ENCODE measurements at regions not wholly inside any gene's neighbourhood (a gene's known extent, or its start where the extent isn't known, plus 50 kb on each side); places are given as distances from the start of the nearest gene placed in this dataset.
A peak's percentile ranks its signal among the peaks of the same experiment; 100 is the strongest.

DNA sequence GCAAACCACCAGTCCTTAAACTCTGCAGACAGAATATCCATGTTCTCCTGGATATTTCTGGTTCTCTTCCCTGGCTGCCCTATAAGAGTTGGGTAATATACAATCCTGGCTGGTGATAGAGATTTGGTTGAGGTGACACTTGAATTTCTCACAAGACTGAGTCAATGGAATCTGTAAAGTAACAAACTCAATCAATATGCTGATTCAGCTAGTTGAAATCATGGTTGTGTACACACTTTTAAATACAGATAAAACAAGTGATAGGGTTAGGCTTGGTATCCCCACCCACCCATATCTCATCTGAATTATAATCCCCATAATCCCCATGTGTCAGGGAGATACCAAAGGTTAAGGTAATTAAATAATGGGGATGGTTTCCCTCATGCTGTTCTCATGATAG lies 349.2 kb upstream of the MAD2L1 start:
- no peak for DNase-seq

DNA sequence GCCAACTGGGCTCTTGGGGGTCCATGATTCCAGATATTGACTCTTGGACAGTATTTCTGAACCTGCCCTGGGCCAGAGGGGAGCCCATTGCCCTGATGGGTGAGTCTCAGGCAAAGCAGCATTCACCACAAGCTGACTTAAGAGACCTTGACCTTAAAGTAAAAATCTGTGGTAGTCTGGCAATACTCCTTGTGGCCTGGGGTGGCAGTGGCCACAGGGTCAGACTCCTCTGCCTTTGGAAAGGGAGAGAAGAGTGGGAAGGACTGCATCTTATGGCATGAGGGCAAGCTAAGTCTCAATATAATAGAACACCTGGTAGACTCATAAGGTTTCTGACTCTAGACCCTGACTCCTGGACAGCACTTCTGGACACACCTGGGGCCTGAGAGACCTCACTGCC lies 340.3 kb upstream of the MAD2L1 start:
- DNase-seq, result no peak

DNA sequence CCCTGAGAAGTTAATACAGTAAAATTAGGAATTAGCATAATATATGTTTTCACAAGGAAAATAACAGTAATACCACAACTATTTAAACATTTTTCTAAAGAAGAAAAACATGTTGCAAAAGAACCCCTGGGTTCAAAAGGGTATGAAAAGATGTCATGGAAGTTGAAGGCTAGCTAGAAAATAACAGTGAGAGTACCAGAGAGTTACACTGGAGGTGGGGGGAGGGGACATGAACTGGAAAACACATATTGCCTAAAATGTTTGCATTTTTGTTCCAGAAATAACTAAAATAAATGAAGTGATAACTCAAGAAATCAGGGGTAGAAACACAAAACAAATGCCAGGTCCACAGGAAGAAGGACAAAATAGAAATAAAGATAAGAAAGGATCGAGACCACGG lies 336.6 kb upstream of the MAD2L1 start:
- no peak for DNase-seq

DNA sequence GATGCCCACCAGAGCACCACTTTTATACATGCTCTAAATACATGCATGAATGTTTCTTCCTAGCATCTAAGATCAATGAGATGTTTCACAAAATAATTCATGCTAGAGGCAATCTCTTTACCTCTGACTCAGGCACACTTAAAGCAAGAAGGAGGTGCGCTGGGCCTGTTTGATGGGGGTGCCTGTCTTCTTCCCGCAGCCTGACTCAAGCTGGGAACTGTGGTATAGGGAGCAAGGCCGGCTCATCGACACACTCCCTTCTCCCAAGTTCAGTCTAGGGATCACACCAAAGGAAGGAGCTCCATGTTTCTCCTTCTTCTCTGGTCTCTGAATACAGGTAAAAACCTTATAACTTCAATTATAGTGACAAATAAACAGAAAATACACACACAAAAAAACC lies 333.8 kb upstream of the MAD2L1 start:
- DNase-seq, result no peak

DNA sequence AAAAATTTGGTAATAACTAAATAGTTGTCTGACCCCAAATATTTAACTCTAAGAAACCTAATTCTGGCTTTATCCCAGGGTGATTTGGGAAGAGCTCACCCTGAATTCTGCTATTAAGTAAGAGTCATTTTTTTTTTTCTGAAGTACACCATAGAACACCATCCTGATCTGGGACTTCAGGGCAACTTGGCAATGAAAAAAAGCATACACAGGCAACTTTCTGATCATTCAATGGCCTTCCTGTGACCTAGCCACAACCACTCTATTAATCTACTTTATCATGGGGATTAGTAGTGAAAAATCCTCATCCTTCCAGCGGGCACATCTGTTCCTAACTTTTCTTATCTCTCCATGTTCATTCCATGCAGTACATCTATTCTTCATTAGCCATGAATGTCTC lies 333.2 kb upstream of the MAD2L1 start:
- DNase-seq, result no peak

DNA sequence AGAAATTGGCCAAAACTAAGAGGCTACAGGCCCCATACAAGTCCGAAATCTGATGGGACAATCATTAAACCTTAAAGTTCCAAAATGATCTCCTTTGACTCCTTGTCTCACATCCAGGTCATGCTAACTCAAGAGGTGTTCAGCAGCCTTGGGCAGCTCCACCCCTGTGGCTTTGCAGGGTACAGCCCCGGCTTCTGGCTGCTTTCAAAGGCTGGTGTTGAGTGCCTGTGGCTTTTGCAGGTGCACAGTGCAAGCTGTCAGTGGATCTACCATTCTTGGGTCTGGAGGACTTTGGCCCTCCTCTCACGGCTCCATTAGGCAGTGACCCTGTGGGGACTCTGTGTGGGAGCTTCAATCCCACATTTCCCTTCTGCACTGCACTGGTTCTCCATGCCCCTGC lies 329.1 kb upstream of the MAD2L1 start:
- DNase-seq, result no peak

DNA sequence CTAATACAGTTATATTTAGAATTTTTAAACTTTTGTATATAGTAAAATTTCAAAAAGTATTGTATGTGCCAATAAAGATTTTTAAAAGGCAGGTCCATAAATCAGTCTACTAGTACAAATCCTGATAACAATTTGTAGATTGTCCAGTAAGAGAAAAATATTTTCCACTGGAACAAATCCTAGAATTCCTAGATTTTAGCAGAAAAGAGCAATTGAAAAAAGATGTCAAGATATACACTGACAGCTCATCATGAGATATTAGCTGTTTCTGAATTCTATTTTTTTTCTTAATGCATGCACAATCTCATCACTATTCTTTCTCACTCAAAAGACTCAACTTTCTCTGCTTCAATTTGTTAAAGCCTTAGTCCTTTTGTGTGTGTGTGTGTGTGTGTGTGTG lies 289.2 kb upstream of the MAD2L1 start:
- no peak for DNase-seq

DNA sequence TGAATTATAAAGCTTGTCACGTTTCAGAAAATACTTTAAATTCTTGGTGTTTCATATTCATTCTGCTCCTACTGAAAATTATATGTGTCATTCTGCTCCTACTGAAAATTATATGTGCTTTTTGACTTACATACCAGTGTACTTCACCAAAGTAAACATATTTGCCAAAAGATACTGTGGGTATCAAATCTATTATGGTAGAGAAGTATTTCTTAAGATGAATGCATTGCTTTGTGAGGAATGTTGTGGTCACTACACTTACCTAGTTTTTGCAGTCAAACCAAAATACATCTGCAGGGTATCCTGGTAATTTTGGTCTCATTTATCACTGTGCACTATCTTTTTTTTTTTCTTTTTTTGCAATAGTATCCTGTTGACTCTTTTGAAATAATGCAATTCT lies 287.7 kb upstream of the MAD2L1 start:
- DNase-seq, result no peak

DNA sequence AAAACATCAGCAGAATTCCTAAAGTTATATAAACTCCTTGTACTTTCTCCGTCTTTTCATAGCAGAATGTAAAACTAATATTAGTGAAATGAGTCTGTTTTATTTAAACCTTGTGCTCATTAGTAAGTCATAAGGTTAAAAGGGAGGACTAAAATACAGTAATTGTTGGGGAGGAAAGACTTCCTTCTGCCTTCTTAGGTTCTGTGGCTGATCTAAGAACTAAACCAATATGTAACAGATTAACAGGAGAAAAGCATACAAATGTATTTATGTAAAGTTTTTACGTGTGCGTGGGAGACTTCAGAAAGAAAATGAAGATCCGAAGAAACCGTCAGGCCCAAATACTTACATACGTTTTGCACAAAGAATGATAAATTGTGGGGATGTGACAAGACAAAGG lies 286.6 kb upstream of the MAD2L1 start:
- no peak for DNase-seq

DNA sequence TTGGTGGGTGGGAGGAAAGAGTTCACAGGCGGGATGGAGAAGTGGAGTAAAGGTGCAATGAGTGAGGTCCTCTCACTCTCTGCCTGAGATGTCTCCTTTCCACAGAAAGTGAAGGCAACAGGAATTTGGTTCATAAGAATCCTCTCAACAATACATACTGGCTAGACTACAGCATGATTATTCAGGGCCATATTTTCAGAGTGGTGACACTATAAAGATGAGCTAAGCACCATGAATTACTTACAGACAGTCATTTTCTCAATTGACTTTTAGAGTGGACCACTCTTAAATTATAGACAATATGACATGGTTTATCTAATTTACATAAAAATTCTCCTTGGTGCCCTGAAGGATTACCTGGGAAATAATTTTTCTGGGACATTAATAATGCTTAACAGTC lies 286.1 kb upstream of the MAD2L1 start:
- no peak for DNase-seq

DNA sequence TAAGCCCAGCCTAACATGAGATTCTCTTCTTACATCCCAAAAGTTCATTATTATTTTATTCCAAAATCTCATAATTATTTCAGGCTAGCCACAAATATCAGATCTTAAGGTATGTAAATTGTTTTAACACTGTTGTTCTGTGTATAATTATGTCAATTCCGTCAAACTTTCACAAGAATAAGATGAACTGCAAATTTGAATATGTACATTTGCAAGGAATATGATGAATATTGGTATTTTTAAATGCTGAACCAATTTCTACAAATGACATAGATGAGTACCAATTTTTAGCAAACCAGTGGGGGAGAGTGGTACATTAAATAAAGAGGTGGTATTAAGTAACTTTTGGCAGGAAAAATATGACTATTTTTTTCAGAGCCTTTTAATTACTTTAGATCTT lies 282.3 kb upstream of the MAD2L1 start:
- no peak for DNase-seq

DNA sequence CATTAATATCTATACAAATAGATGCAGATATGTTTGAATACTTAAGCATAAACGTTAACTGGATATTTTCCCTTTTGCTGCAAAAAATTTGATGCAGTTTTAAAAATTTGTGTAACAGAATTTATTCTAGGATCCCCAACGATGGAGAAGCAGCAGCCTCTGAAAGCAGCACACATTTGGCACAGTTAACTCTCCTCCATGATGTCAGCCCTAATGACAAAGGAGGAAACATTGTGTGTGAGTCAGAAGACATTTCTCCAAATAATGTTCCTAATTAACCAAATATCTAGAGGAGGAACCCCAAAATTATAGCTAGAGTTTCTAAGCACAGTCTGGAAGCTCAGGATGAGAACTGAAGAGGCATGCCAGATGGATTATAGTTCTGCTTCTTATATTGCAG lies 281.9 kb upstream of the MAD2L1 start:
- no peak for DNase-seq

DNA sequence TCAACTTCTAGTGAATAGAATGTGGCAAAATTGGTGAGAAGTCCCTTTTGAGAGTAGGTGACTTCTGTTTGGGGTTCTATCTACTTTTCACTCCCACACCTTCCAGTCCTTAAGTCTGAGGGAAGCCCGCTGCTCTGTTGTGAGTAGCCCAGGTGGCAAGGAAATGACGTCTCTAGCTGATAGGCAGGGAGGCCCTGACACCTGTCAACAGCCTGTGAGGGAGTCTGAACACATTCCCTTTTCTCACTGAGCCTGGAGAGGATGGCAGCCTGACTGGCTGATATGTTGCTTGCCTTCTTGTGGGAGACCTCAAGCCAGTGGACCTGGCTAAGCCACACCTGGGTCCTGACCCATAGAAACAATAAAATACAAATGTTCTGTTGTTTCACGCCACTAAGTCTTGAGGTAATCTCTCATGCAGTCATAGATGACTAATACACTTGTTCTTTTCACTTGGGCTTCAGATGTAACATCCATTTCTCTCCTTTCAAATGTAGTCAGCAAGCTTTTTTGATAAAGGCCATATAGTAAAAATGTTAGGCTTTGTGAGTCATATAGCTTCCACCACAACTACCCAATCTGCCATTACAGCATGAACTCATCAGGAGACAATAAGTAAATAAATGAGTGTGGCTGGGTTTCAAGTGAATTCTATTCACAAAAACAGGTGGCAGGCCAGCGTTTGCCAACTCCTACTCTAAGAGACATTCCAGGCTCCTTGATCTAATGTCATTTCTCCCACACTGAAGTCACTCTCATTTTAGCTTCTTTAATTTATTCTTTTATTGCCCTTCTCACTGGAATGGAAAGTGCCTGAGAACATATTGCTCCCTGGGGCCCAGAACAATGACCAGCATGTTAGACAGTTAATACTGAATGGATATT lies 265.1 kb upstream of the MAD2L1 start:
- peak; percentile 0 for DNase-seq

DNA sequence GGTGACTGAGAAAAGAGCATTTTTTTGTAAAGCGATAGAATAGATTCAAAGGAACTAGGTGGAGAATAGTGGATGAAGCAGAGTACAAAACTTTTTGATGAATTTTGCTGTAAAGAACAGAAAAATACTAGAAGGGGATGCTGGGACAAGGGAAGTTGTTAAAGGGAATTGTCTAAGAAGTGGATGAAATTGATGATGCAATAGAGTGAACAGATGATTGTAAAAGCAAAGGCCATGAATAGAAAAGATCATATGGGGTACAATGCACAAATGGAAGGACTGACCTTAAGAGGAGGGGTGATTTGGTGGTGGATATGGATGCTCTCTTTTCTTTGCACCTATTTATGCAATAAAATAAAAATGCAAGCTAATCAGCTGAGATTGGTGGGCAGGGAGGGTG lies 262.7 kb upstream of the MAD2L1 start:
- DNase-seq, result no peak

DNA sequence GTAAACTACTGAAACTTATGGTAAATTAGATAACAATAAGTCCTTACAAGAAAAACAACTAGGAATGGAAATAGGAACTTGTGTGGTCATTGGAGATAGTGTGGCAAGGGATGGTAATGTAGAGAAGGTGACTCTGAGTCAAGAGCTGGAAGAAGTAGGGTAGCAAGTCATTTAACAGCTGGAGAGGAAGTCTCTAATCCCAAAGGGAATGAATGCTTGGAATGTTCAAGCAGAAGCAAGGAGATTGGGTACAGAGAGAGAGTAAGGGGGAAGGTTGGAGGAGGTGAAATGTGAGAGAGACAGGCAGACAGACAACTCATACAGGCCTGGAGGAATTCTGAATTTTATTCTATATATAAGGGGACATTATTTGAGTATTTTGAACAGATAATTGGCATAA lies 260.6 kb upstream of the MAD2L1 start:
- no peak for DNase-seq

DNA sequence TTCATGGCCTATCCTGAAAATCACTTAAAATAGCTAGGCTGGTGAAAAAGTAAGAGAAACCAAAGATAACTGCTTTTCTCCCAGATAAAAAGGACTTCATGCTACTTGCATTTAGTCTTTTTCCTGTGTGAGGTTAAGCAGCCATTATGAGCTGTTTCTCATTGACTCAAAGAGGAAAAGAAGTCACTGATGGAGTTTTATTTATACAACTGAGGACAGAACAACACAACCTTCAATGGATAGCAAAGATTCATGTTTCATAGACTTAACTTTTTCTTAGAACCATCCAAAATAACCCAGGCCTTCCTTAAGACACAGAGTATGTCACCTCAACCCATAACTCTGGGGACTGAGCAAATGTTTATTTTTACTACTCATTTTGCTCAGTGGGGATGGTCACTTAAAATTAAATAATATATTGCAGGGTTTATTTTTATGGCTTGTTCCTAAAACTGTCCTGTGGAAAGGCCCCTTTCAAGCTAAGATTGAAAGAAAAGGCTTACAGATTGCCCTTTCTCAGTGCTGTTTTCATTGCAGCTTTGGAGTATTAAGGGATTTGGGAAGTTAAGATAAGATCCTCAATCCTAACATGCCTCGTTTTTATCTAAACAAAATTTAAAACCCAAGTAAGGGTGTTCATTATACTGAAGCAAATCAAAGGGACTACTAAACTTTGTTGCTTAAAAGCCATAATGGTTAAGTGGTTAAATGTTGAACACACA lies 252.6 kb upstream of the MAD2L1 start:
- DNase-seq, result no peak

DNA sequence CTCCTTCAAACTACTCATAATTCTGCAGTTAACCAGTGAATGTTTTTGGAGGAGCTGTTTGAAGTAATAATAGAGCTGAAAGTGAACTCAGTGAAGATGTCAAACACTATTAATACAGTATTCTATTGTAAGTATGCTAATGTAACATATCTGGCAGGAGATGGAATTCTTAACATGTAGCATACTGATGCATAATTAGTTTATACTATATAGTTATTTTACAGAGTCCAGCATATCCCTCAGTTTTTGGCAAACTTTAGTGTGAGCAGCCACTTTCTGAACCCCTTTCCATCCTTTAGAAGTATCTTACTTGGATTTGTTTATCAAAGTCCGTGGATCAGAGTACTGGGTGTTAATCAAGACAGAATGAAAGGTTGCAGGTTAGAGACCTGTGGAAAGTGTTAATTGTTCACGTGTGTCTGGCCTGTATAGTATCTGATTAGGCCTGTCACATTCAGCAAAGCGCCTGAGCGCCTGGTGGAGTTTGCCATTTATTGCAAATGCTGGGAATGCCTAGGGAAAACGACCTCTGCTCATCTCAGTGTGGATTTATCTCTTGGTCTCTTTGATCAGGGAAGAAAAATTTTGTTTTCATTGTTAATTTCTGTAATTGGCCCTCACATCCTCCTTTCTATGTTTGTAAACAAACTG lies 251.7 kb upstream of the MAD2L1 start:
- no peak for DNase-seq

DNA sequence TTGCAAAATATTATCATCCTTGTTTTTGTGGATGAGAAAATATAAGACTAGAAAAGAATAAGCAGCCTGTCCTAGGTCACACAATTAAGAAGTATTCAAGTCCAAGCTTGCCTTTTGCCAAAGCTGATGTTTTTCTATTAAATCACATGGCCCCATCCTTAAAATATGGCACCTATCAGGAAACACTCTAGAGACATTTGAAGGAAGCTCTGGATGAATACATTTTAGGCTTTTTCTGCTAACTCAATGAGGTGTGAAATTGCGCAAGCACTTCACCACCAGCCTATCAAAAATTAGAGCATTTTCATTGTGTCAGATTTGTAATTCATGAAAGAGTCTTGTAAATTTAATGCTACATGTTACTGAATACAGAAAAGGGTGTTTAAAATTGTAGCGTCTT lies 251.1 kb upstream of the MAD2L1 start:
- DNase-seq, result no peak

DNA sequence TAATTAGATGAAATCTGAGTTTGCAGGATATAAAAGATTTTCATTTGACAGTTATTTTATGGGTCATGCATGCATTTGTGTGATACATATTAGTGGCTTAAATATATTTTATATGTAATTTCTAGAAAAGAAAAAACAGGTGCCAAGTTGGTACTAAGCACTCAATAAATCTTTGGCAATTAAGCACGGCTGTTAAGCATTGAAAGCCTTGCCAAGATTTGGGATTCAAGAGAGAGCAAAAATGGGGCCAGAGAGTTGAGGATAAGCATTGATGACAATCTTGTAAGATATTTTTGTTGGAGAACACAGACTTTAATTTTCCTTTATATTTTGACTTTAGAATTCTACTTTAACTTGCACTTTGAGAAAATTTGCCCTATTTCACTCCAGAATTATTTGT lies 249.8 kb upstream of the MAD2L1 start:
- no peak for DNase-seq

DNA sequence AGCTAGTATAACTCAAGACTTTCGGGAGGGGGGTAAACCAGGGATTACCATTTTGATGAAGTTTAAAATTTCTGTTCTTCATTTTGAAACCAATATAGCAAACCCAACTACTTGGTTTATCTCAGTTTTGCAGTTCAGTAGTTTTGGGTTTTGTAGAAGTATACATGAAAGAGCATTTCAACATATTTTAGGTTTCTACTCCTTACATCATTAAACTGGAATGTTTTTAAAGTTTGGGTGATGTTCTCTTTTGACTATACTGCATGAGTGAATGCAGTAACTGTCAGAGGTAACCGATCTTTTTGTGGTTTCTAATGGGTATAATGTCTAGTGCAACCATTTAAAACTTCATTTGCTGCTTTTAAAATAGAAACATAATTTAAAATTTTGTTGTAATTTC lies 248.3 kb upstream of the MAD2L1 start:
- no peak for DNase-seq

DNA sequence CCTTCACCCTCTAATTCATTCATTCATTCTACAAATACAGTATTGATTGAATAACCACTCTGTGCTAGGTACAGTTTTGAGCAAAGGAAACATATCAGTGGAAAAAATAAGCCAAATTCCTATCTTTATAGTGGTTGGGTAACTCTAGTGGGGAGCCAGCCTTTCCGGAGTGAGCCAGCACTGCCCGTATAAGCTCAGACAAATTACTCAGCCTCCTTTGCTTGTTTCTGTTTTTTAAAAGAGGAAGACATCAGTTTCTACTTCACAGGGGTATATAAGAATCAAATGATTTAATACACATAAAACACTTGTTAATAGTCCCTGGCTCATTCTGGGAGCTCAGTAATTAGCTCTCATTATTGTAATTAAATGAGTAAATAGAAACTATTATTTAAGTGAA lies 238.2 kb upstream of the MAD2L1 start:
- no peak for DNase-seq

DNA sequence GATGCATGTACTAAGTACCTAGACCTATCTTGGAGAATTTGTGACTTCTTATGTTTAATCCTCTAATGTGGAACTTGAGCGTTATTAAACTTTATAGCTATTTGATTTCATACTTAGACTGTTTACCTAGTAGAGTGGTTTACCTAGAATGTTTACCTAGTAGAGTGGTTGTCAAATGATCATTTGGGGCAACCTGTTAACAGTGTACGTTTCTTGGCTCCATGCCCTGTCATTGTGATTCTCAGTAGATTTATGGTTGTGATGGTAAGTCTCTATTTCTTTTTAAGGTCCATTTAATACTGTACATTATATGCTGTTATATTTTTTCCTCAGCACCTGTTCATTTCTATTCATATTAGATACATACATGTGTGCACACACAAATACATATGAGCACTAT lies 233.0 kb upstream of the MAD2L1 start:
- DNase-seq, result peak; percentile 64

DNA sequence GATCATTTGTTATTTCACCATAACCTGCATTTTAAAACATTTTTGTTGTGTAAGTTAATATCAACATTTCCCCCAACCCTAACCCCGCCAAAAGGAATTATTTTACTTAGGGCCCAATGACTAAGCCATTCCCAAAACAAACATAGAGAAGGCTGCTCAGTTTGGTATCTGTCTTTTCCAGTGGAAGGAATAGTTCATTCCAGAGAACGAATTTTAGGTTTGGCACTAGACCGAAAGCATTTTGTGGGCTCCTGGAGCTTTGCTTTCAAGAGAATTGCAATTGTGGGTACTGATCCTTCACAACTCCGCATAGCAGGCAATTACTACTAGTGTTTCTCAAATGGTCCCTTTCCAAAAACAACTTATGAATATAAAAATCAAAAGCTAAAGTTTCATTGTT lies 226.7 kb upstream of the MAD2L1 start:
- DNase-seq, result no peak

DNA sequence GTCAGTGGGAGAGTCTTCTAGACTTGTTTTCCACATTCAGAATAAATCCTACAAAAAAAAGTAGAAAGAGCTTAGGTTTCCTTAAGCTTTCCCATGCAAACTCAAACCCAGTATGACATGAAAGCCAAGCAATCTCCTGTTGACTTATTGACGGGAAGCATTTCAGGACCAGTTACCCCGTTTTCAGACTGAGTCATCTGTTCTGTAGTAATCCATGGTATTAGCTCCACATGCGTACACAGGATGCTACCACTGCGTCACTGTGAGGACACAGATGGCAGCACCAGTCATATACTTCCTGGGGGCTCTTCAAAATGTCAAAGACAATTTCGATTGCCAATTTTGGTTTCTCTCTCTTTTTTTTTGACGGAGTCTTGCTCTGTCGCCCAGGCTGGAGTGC lies 224.9 kb upstream of the MAD2L1 start:
- DNase-seq, result no peak

All from SHP77 treated with DMSO at 0.1 percent for 48 hours (cell line).